Fibroblast of skin of right quadriceps (primary cell): ENCODE measurements at regions not wholly inside any gene's neighbourhood (a gene's known extent, or its start where the extent isn't known, plus 50 kb on each side); places are given as distances from the start of the nearest gene placed in this dataset.
"Not testable (repeated sequence)": the region's sequence is repeated elsewhere in the genome, so short reads cannot be mapped to it uniquely, and the experiment has no call there.

Experiments used
- DNase-seq: peaks from one replicate; pipeline ENCODE4 v3.0.0-alpha.2; 2013

DNA sequence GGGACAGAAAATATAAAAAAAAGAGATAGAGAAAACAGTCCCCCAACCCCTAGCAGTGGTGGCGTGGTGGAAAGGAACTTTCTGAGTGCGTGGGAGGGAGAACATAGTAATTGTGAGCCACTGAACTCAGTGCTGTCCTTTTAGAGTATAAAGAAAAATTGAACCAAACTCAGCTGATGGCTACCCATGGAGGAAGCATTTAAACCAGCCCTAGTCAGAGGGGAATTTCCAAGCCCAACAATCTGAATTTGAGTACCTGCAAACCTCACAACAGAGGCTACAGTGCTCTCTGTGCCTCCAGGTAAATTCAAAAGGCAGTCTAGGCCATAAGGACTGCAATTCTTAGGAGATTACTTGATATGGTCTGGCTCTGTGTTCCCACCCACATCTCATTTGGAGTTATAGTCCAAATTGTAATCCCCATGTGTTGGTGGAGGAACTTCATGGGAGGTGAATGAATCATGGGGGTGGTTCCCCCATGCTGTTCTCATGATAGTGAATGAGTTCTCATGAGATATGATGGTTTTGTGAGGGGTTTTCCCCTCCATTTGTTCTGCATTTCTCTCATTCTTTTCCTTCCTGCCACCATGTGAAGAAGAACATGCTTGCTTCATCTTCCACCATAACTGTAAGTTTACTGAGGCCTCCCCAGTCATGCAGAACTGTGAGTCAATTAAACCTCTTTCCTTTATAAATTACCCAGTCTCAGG, 687.8 kb downstream of the FAM181B start:
- peak; percentile 19 for DNase-seq

DNA sequence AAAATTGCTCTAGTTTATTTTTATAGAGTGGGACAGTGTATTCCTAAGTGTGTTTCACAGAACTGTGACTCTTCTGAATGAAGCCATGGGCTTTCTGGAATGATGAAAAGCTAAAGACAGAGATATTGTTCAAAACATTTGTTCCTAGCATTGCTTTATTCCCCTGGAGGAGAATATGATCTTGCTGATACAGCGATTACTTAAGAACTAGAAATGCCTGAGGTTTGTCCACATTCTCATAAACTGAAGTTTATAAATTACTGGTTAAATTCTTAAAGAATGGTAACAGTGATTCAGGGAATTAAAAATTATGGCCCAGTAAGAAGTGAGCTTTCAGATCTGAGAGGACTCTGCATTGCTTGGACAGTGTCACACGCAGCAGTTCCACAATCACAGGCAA, 690.3 kb downstream of the FAM181B start:
- peak; percentile 45 for DNase-seq

DNA sequence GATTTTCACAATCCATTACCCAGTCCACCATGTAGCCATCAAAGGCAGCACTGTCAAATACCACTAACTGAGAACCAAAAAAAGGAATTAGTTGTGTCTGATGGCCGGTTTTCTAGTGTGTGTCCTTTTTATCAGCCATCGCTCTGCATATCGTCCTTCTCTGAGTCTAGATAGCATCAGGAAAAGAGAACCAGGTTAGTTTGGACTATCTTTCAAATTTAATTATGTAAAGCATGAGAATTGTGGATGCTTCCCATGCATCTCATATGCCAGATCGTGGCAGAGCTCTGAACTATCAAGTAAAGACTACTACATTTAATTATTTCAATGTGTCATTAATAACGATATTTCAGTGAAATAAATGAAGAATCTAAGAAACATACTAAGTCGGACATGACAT, 691.9 kb downstream of the FAM181B start:
- DNase-seq = no peak

DNA sequence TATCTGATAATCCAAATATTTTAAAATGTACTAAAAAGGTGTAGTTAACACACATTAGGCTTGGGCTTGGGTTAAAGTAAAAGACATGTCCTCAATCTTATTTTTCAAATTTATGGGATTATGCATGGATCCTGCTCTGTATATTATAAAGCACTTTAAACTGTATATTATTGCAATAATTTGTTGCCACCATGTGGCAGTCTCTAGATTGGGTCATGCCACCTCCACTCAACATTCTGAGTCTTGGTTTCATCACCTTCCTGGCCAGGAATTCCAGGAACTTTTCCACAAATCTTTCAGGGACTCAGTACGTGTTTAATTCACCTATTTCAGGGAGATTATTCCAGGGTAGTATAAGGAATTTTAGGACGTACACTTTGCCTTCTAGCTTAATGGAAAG, 695.5 kb downstream of the FAM181B start:
- no peak for DNase-seq

DNA sequence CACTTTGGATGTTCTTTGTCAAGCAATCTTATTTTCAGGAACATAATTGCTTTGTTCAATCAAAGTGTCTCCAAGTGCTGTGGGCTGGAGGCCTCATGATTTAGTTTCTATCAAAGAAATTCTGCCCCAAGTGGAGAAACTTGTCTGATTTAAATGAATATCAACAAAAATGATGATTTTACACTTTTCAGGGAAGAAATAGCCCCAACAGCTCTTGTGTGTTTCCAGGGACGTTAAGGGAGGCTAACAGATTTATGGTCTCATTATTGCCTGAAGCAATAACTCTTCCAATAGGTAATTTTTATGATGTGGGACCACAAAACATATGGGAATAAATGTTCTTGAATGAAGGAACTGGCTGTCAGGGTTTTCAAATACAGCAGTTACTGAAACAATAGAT, 699.1 kb downstream of the FAM181B start:
- DNase-seq = no peak

DNA sequence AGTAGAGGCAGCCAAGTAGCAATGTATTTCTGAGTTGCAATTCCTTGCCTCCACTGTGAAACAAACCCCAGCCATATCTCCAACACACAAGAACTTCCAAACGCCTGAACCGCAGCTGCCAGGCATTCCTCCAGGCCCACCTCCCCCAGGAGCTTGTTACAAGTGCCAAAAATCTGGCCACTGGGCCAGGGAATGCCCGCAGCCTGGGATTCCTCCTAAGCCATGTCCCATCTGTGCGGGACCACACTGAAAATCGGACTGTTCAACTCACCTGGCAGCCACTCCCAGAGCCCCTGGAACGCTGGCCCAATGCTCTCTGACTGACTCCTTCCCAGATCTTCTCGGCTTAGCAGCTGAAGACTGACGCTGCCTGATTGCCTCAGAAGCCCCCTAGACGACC, 706.3 kb downstream of the FAM181B start:
- DNase-seq = not testable (repeated sequence)

DNA sequence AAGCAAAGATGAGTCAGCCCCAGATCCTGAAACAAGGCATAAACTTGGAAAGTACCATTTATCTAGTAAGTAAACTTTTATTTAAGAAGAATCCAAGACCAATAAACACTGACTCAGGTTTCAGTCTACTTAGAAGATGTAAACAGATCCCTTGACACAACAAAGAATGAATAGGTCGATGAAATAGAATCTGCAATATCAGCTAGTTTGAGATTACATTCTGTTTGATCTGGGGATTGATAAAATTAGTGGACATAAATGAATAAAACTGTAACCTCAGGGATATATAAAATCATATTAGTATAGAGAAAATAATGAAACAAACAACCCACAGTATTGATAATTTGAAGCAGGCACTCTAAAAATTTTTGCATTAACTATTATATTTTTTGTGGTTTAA, 708.9 kb downstream of the FAM181B start:
- no peak for DNase-seq

DNA sequence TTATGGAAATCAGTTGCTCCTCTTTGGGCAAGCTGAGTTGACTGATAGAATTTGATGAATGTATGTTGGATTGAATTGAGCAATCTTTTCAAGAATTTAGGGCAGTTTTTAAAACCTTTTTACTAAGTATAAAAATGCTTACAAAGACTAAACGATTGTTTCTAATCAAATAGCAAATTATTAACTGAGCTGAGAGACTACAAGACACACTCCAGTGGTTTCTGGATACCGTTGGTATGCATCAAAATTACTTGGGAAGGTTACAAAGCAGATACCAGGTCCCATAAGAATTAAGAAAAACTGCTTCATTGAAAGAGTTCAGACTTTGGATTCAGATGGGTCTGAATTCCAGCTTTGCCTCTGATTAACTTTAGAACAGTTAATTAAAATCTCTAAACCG, 721.4 kb downstream of the FAM181B start:
- DNase-seq = no peak

DNA sequence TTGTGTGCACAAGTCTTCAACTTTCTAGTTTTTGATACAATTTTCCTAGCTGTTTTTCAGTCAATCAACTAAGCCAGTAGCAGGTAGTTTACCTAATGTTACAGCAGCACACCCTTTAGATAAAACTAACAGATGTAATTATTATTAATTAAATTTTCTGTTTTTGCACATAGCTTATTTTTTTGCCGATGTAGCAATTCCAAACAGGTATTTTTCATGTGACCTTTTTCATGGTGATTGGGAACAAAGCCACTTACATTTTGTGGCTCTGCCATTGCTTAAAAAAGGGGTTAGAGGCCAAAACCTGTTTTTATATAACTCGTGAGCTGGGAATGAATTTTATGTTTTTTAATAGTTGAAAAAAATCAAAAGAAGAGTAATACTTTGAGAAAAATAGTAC, 724.5 kb downstream of the FAM181B start:
- DNase-seq = no peak

DNA sequence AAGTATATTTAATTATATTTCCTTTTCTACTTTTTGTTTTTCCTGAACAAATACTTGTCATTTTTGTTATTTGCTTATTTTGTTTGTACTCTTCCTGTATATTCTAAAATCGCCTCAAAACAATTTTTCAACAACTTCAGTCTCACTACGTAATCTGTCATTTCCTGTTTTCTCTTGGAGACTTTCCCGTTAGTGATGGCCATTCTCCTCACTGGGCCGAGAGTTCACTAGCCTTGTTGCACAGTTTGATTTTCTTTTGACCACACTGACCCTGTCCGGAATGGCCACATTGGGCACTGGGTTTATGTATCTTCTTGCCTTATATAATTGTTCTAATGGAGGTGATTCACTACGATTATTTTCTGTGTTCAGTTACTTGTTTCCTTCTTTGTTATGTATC, 726.1 kb downstream of the FAM181B start:
- DNase-seq = no peak

DNA sequence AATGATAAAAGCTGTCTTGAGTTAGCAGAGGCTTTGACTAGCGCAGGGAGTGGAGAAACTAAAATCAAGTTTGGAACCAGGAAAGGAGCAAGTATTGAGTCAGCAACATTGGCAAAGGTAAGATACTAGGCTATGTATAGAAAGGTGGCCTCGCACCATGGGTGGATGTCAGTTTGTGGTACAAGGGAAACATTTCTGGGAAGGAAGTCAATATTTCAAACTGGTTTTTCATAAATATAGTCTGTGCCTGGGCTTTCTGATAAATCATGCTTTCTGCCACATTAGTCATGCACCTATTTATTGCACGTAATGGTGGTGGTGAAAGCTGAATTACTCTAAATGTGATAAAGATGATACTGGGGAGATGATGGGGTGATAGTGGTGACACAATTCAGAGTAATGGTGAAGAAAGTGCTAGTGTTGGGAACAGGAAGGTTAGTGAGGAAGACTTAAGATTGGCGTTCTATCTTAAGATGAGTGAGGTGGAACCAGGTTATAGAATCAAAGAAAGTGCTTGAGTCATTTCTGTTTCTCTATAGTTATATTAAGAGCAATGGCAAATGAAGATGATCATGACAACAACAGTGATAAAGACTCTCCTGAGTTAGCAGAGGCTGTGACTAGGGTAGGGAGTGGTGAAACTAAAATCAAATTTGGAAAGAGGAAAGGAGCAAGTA, 729.0 kb downstream of the FAM181B start:
- peak; percentile 53 for DNase-seq

DNA sequence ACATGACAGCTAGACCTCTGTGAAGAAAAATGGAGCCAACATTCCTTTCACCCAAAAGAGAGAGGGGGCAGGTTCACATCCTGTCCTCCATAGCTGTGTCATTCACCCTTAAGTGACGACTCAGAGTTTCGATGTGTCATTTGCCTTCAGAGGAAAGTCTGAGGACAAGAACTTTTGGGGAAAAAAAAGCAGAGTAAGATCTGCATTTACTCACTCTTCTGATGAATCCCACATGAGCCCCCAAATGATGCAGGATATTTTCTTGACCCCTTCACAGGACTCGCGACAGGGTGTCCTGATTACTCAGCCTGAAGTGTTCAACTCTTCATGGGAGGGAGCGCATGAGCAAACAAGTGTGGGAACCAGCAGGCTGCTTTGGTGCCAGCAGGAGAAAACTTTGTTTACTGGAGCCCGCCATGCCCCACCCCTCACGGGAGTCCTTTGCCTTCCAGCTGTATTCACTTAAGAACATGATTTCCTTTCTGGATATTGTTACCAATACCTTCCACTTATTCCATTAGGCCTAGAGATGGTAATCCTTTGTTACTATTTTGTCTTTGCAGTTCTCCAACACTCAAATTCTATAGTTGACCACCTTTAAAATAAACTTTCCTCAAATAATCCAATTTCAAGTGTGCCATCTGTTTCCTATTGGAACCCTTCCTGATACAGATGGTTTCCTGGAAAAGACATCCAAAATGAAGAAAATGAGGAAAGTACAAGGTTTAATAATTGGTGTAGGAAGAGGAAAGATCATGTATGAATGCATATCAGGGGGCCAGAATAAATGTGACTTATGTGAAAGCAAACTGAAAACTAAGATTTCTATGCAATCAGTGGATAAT, 729.8 kb downstream of the FAM181B start:
- peak; percentile 93 for DNase-seq

DNA sequence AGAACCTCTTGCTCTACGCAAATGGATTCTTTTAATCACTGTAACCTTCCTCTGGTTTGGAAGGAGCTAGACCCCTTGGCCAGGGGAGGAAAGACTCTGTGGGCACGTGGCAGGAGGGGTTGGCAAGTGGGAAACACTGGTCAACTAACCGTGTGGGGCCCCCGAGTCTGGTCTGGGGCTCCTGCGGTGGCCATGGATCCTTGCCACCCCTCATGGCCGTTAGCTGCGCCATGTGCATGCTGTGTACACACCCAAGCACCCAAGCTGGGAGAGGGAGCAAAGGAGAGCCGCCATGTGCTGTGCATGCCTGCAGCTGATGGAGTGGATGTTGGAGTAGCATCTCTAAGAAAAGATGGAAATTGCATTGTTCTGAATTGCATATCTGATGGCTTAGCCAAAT, 730.6 kb downstream of the FAM181B start:
- no peak for DNase-seq

DNA sequence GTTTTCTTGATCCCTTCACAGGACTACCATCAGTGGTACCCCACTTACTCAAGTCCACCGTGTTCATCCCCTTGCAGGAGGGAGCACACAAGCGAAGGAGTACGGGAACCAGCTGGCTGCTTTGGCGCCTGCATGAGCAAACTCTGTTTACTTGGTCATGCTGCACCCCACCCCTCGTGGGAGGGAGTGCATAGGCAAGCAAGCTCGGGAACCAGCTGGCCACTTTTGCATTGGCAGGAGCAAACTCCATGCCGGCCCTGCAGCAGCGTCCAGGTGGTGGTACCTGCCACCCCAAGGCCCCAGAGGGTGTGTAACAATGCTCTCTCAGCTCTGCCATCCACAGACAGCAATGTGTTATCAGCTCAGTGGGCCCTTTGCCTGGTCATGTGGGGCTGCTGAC, 737.8 kb downstream of the FAM181B start:
- DNase-seq = no peak

DNA sequence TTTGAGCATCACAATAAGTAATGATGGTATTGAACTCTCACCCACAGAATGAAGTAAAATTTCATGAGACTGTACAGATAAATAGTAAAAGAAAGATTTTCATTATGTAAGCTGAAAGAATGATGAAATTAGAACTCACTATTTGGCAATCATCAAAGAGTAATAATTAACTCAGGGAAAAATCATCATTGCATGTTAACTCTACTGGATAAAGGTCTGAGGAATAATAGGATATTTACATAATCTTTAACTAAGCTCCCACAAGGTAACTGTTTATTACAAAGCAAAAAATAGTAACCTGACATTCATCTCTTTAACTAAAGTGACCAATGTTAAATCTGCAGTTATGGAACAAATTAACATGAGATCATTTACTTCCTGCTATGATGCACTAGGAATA, 739.9 kb downstream of the FAM181B start:
- no peak for DNase-seq

DNA sequence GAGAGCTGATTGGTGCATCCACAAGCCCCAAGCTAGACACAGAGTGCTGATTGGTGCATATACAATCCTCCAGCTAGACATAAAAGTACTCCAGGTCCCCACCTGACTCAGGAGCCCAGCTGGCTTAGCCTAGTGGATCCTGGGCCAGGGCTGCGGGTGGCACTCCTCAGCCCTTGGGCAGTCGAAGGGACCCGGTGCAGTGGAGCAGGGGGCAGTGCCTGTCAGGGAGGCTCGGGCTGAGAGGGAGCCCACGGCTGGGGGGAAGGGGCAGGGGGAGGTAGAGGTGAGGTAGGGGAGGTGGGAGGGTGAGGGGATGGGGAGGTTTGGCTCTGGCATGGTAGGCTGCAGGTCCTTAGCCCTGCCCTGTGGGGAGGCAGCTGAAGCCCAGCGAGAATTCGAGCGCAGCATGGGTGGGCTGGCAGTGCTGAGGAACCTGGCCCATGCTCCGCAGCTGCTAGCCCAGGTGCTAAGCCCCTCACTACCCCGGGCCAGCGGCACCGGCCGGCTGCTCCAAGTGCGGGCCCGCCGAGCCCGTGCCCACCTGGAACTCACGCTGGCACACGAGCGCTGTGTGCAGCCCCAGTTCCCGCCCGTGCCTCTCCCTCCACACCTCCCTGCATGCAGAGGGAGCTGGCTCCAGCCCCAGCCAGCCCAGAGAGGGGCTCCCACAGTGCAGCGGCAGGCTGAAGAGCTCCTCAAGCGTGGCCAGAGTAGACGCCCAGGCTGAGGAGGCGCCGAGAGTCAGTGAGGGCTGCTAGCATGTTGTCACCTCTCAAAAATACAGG, 742.8 kb downstream of the FAM181B start:
- no peak for DNase-seq

DNA sequence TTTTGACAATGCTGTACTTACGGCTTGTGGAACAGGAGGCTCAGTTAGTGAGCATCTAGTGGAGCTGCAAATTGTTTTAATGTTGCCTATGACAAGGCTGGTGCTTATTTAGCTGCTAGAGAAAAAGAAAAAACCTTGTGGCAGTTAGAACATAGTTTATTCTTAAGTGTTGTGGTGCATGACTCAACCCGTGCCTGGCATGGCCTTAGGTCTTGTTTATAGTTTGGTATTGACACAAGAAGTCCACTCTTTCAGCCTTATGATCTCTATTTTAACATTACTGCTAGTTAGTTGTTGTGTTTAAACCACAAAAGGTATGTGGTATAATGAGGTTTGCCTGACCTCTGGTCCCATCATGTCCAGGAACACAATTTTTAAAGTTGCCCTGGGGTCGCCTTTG, 744.6 kb downstream of the FAM181B start:
- DNase-seq = peak; percentile 9

DNA sequence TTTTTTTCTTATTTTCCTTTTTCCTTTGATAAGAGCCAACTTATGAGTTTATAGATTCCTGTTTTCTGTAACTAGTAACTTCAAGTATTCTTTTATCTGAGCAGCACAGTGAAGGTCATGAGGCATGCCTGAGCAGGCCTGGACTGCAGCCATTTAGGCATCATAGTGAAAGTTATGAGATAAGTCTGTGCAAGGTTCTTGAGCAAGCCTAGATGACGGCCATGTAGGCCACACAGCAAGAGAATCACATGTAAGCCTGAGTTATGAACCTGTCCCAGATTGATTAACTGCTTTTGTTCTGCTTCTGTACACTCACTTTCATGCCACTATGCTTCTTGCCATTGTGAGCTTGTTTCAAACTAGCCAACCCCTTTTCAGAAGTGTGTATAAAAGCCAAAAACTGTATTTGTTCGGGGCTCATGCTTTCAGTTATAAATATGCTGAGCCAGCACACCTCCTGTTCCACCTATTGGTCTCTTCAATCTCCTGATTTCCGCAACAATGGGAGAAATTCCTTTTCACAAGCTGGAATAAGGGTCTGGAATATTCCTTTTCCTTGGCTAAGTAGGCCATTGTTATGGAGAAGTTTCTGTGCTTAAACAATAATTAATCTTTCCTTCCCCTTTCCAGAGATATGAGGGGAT, 745.7 kb downstream of the FAM181B start:
- peak; percentile 34 for DNase-seq

DNA sequence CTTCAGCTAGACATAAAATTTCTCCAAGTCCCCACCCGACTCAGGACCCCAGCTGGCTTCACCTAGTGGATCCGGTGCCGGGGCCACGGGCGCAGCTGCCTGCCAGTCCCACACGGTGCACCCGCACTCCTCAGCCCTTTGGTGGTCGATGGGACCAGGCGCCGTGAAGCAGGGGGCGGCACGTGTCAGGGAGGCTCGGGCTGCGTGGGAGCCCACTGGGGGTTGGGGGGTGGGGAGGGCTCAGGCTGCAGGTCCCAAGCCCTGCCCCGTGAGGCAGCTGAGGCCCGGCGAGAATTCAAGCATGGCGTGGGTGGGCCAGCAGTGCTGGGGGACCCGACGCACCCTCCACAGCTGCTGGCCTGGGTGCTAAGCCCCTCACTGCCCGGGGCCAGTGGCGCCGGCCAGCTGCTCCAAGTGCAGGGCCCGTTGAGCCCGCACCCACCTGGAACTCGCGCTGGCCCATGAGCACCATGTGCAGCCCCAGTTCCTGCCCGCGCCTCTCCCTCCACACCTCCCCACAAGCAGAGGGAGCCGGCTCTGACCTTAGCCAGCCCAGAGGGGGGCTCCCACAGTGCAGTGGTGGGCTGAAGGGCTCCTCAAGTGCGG, 747.0 kb downstream of the FAM181B start:
- DNase-seq = no peak

DNA sequence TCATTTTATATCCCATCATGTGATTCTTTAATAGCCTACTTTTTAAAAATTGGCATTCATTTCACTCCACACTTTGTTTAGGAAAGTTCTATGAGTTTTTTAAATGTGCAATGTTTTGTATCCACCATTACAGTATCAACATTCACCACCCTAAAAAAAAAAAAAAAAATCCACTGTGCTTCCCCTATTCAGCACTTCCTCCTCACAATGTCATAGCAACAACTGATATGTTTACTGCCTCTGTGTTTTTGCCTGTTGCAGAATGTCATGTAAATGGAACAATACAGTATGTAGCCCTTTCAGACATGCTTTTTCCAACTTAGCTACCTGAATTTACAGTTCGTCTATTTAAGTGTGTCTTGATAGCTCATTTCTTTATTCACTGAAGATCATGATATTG, 754.2 kb downstream of the FAM181B start:
- no peak for DNase-seq

DNA sequence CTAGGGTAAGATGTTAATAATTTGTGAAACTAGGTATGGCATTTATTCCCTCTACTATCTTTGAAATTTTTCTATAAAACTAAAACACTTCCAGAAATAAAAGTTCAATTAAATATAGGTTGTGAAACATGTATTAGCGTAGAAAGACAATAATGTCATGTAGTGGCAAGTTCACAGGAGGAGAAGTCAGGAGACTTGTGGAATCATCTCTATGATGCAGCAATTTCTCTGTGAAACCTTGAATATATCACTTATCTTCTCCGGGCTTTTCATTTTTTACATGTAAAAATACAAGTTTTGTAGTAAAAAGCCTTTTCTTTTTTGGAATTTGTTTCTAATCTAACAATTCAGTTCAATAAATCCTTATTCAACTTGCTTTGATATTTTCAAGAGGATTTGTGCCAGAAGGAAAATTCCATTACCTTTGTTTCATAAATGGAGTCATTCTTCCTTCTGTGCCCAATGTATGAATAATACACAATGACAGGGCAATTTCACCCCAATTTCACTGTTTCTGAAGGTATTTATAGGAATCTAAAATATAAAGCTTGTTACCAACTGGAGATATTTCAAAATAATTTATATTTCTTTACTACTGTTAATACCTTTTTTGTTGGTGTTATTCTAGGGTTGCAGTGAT, 758.3 kb downstream of the FAM181B start:
- no peak for DNase-seq

DNA sequence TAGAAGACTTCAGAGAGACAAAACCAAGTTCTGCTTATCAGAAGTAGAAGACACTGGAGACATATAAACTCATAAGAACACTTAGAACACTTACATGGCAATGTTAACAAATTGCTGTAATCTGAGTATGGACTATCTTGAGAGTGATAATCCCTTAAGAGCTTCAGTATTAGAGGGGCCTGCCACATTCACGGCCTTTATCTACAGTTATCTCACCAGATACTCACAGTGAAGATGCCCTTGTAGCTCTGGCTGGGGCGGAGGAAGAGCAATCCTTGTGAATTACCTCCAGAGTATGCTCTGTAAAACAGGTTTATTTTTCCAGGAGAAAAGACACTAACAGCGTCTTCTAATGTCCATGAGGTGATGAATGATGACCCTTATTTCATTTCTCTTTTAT, 762.8 kb downstream of the FAM181B start:
- no peak for DNase-seq
